Loucy (cell line): ENCODE measurements at regions not wholly inside any gene's neighbourhood (a gene's known extent, or its start where the extent isn't known, plus 50 kb on each side); places are given as distances from the start of the nearest gene placed in this dataset.

Experiments used
- CTCF ChIP-seq: fragments of 200-600 bp; sonication (generic); conservative IDR thresholded peaks from 2 replicates; pipeline ENCODE4 v1.5.1; 2014; ENCODE audit warnings: mild to moderate bottlenecking, antibody characterized with exemption, low read length
- EZH2phosphoT487 ChIP-seq: fragments of 200-600 bp; IDR thresholded peaks from 2 replicates; pipeline ENCODE4 v1.6.1; 2018; ENCODE audit warnings: antibody characterized with exemption, mild to moderate bottlenecking, moderate library complexity, borderline replicate concordance

- TF ChIP-seq CTCF (no peak), EZH2phosphoT487 (no peak)
These were observed 103.0 kb downstream of the UFM1 start for GRCh38 chr13:38452656-38453055.
